Pancreas (tissue), 10 donors: ENCODE measurements at regions not wholly inside any gene's neighbourhood (a gene's known extent, or its start where the extent isn't known, plus 50 kb on each side); places are given as distances from the start of the nearest gene placed in this dataset.

Experiments
- ATAC-seq, 4 donors: fragments of 200-7000 bp; cut with Tn5 transposase; one replicate each; pipeline versions ENCODE4 v1.8.0 to v1.9.1; 2020; ENCODE audit warnings: mild to moderate bottlenecking in 4 of 4, moderate library complexity in 4 of 4
- DNase-seq, 6 donors: peaks; one replicate each; pipeline ENCODE4 v3.0.0-alpha.2; 2020
- FAIRE-seq: peaks from 2 replicates; lab custom pipeline; 2012; peaks lifted over from hg19 to GRCh38; lab: Jason Lieb, UNC
- H3K27ac ChIP-seq, 4 donors: fragments of 200-600 bp; sonication (generic); 1 replicate in 3 of 4; 2 replicates in 1 of 4; pipeline versions ENCODE4 v1.5.0 to v1.8.0; 2020
- H3K27me3 ChIP-seq, 4 donors: fragments of 200-600 bp; one replicate each; pipeline ENCODE4 v1.8.0; 2021
- H3K36me3 ChIP-seq, 3 donors: fragments of 200-600 bp; sonication (generic) in 1 of 3; one replicate each; pipeline versions ENCODE4 v1.5.0 to v1.8.0; 2020 to 2021
- H3K4me1 ChIP-seq, 3 donors: fragments of 200-600 bp; one replicate each; pipeline ENCODE4 v1.8.0; 2021
- H3K4me3 ChIP-seq, 4 donors: fragments of 200-600 bp; sonication (generic) in 2 of 4; one replicate each; pipeline versions ENCODE4 v1.5.0 to v1.8.0; 2020 to 2021
- H3K9me3 ChIP-seq, 4 donors: fragments of 200-600 bp; one replicate each; pipeline ENCODE4 v1.8.0; 2021
- WGBS, 2 donors: extraction: QIAGEN DNeasy Blood & Tissue Kit; methylation state at CpG; one replicate each; pipeline ENCODE4 v1.1.7; 2013; 5-methylcytosine and 5-hydroxymethylcytosine counted together
- intact Hi-C, 3 donors: fragments of 100-400 bp; cut with DNase I; formaldehyde crosslinking; loops; one replicate each; pipeline versions ENCODE4 v1.11.1 to v1.14.2; 2022
- TF ChIP-seq, protein P1 (sequence below), 4 donors: fragments of 200-600 bp; sonication (generic) in 3 of 4; IDR thresholded peaks; one replicate each; pipeline versions ENCODE4 v1.5.0 to v1.8.0; 2021; ENCODE audit warnings: antibody characterized with exemption in 4 of 4
- donor health status: healthy with polysubstance abuse.
- donor health status: DM: no; HTN: no; CAD: no; lungs with moderate emphysema.
- donor health status: DM: no; HTN: no; CAD: no.
- donor health status: control.
- donor health status: control.
- donor health status: Bipolar disorder and iron deficiency.
- donor health status: DM: yes; HTN: yes; CAD: no.
- donor health status: DM: no; HTN: no; CAD: no.
- donor health status: DM: no; HTN: no; CAD: no.
- donor health status: DM: yes; HTN: yes; CAD: no.

DNA sequence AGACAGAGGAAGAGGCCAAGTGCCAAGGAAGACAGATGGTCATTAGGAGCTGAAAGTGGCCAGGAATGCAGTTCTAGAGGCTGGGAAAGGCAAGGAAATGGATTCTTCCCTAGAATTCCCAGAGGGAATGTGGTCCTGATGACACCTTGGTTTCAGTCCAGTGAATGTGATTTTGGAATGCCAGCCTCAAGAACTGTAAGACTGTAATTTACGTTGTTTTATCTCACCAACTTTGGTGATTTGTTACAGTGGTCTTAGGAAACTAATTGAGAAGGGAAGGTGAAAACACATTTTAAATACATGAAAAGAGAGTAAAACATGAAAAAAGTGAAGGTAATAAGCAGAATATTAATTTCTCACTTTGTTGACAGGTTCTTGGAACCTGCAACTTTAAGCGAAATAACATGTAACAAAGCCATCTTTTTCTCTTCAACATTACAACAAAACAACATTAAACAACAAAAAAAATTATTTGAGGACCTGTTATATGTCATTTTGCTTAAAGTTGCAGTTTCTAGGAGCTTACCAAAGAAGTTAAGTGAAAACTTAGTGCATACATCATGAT, 370.2 kb downstream of the METTL4 start:
- TF ChIP-seq, protein P1, sequence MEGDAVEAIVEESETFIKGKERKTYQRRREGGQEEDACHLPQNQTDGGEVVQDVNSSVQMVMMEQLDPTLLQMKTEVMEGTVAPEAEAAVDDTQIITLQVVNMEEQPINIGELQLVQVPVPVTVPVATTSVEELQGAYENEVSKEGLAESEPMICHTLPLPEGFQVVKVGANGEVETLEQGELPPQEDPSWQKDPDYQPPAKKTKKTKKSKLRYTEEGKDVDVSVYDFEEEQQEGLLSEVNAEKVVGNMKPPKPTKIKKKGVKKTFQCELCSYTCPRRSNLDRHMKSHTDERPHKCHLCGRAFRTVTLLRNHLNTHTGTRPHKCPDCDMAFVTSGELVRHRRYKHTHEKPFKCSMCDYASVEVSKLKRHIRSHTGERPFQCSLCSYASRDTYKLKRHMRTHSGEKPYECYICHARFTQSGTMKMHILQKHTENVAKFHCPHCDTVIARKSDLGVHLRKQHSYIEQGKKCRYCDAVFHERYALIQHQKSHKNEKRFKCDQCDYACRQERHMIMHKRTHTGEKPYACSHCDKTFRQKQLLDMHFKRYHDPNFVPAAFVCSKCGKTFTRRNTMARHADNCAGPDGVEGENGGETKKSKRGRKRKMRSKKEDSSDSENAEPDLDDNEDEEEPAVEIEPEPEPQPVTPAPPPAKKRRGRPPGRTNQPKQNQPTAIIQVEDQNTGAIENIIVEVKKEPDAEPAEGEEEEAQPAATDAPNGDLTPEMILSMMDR (IDR thresholded peaks at IDR 0.05) = no peak
- no peaks in the 10 kb centered on the region for H3K4me1 ChIP-seq
- DNase-seq (no peak), FAIRE-seq (no peak), ATAC-seq (no peak)
- WGBS, 2 donors = 66 to 77% methylated on average over 2 of the region's 2 CpGs
- no peak overlapping the region for H3K27ac ChIP-seq
- H3K27me3 ChIP-seq = no peaks in the 10 kb centered on the region
- H3K36me3 ChIP-seq = no peaks in the 10 kb centered on the region
- H3K9me3 ChIP-seq = no peaks in the 10 kb centered on the region
- intact Hi-C loops = no loop called here
- no peak overlapping the region for H3K4me3 ChIP-seq

DNA sequence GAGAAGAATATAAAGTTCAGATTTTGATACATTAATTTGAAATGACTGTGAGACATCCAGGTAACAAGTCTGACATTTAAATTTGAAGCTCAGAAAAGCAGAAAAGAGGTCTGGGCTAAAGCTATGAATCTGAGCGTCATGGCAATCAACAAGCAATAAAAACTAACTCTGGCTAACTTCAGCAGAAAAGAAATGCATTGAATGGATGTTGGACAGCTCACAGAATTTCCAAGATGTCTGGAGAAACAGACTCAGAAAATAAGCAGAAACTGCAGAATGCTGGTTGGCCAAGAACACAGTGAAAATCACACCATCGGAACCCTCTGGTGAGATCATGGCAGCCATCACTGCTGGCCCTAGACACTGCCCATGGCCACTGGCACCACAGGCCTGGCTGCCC, 366.6 kb downstream of the METTL4 start:
- no peaks in the 10 kb centered on the region for H3K4me1 ChIP-seq
- no peak overlapping the region for H3K4me3 ChIP-seq
- WGBS, 2 donors = 64 to 85% methylated on average over 2 of the region's 2 CpGs
- TF ChIP-seq, protein P1 (IDR thresholded peaks at IDR 0.05) = no peak
- FAIRE-seq (no peak), ATAC-seq (no peak), DNase-seq (no peak)
- no peaks in the 10 kb centered on the region for H3K27me3 ChIP-seq
- intact Hi-C loops = no loop called here
- H3K27ac ChIP-seq = no peak overlapping the region
- no peaks in the 10 kb centered on the region for H3K9me3 ChIP-seq
- no peaks in the 10 kb centered on the region for H3K36me3 ChIP-seq

DNA sequence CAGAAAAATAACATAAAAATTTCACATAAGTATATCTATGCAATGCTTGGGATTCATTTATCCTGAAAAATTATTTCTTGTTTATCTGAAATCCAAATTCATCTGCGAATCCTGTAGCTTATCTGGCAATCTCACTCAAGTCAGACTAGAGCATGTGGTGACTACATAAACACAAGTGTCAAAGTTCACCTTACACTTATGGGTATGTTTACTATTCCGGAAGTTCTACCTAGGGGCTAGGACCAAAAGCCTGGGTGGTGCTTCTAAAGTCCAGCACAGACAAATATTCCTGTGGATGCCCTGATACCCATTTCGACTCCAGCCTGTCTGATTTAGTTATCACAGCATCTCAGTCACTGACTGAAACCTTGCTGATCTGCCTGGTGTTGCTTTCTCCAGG, 364.0 kb downstream of the METTL4 start:
- no peak overlapping the region for H3K27ac ChIP-seq
- H3K9me3 ChIP-seq = no peaks in the 10 kb centered on the region
- no peak for DNase-seq
- no peak overlapping the region for H3K4me3 ChIP-seq
- intact Hi-C loops = no loop called here
- 53 to 66% methylated on average over 3 of the region's 3 CpGs for WGBS, 2 donors
- no peaks in the 10 kb centered on the region for H3K36me3 ChIP-seq
- H3K4me1 ChIP-seq = no peaks in the 10 kb centered on the region
- no peak for ATAC-seq
- TF ChIP-seq, protein P1 (IDR thresholded peaks at IDR 0.05) = no peak
- no peaks in the 10 kb centered on the region for H3K27me3 ChIP-seq
- no peak for FAIRE-seq

DNA sequence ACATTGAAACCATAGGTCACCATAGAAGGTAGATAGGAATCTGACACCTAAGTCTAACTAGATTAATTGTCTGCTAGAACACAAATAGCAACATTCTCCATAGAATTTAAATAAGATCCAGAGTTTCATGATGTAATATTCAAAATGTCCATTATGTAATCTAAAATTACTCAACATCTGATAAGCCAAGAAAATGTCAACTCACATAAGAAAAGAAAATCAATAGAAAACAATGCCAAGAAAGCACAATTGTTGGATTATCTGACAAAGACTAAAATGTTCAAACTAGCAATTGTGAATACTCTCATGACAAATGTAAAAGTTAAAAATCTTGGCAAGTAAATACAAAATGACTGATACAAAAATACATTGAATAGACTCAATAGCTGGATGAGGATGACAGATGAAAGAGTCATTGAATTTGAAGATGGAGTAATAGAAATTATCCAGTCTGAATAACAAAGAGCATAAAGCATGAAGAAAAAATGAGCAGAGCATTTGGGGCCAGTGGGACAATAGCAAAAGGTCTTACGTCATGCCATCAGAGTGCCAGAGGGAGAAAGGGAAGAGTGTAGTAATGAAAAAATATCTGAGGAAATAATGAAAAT, 358.6 kb downstream of the METTL4 start:
- TF ChIP-seq, protein P1 (IDR thresholded peaks at IDR 0.05) = no peak
- Histone ChIP-seq H3K9me3 (no peaks in the 10 kb centered on the region), H3K4me3 (no peak overlapping the region), H3K27ac (no peak overlapping the region), H3K36me3 (no peaks in the 10 kb centered on the region), H3K27me3 (no peaks in the 10 kb centered on the region), H3K4me1 (no peaks in the 10 kb centered on the region)
- DNase-seq (no peak), FAIRE-seq (no peak), ATAC-seq (no peak)
- intact Hi-C loops = no loop called here
- WGBS, 2 donors = 75 to 79% methylated on average over 1 of the region's 1 CpG

DNA sequence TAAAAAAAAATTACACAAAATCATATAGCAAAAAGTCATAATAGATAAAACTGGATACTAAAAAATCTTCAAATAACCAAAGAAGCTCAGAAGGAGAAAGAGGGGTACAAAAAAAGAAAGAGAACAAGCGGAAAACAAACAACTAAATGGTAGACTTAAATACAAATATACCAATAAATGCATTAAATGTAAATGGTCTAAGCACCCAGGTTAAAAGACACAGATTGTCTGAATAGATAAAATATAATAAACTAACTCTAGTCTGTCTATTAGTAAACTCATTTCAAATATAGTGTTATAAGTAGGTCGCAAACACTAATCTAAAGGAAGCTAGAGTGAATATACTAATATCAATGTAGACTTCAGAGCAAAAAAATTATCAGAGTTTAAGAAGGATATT, 357.4 kb downstream of the METTL4 start:
- 75 to 88% methylated on average over 2 of the region's 2 CpGs for WGBS, 2 donors
- no peak overlapping the region for H3K27ac ChIP-seq
- no peaks in the 10 kb centered on the region for H3K27me3 ChIP-seq
- DNase-seq (no peak), FAIRE-seq (no peak), ATAC-seq (no peak)
- H3K4me1 ChIP-seq = no peaks in the 10 kb centered on the region
- no peaks in the 10 kb centered on the region for H3K9me3 ChIP-seq
- no peak overlapping the region for H3K4me3 ChIP-seq
- TF ChIP-seq, protein P1 (IDR thresholded peaks at IDR 0.05) = no peak
- intact Hi-C loops = no loop called here
- no peaks in the 10 kb centered on the region for H3K36me3 ChIP-seq
